Loucy (cell line): ENCODE measurements at regions not wholly inside any gene's neighbourhood (a gene's known extent, or its start where the extent isn't known, plus 50 kb on each side); places are given as distances from the start of the nearest gene placed in this dataset.
"Not testable (repeated sequence)": the region's sequence is repeated elsewhere in the genome, so short reads cannot be mapped to it uniquely, and the experiment has no call there.

Experiments
- H2AFZ ChIP-seq: fragments of 200-600 bp; sonication (generic); 2 replicates; pipeline ENCODE4 v1.6.0; 2016; ENCODE audit warnings: antibody characterized with exemption, mild to moderate bottlenecking, low read length, moderate library complexity
- H3F3A ChIP-seq: fragments of 200-600 bp; 2 replicates; pipeline ENCODE4 v1.6.0; 2016; ENCODE audit warnings: antibody characterized with exemption, low read depth, mild to moderate bottlenecking
- H3K27me3 ChIP-seq: fragments of 200-600 bp; sonication (generic); 2 replicates; pipeline ENCODE4 v1.6.1; 2014; ENCODE audit warnings: low read length, mild to moderate bottlenecking; ENCODE audit not compliant: insufficient read depth, poor library complexity, severe bottlenecking
- H3K36me3 ChIP-seq: fragments of 200-600 bp; sonication (generic); 2 replicates; pipeline ENCODE4 v1.6.1; 2016; ENCODE audit warnings: low read length; ENCODE audit not compliant: insufficient read depth
- H3K4me1 ChIP-seq: fragments of 200-600 bp; sonication (generic); 2 replicates; pipeline ENCODE4 v1.5.1; 2014; ENCODE audit warnings: low read length, mild to moderate bottlenecking; ENCODE audit not compliant: insufficient read depth, poor library complexity, severe bottlenecking
- H3K4me2 ChIP-seq: fragments of 200-600 bp; sonication (generic); 2 replicates; pipeline ENCODE4 v1.6.0; 2014; ENCODE audit warnings: antibody characterized with exemption, low read length, low read depth, mild to moderate bottlenecking; ENCODE audit not compliant: poor library complexity, severe bottlenecking
- H3K4me3 ChIP-seq: fragments of 200-600 bp; sonication (generic); 2 replicates; pipeline ENCODE4 v1.5.1; 2014; ENCODE audit warnings: low read length, mild to moderate bottlenecking, mixed read lengths; ENCODE audit not compliant: poor library complexity, severe bottlenecking
- H3K79me2 ChIP-seq: fragments of 200-600 bp; sonication (generic); 2 replicates; pipeline ENCODE4 v1.6.1; 2014; ENCODE audit warnings: low read length; ENCODE audit not compliant: insufficient read depth
- H3K9ac ChIP-seq: fragments of 200-600 bp; sonication (generic); 2 replicates; pipeline ENCODE4 v1.6.0; 2014; ENCODE audit warnings: mild to moderate bottlenecking, low read depth, low read length, moderate library complexity; ENCODE audit not compliant: poor library complexity, severe bottlenecking
- H3K9me2 ChIP-seq: fragments of 200-600 bp; sonication (generic); replicated peaks from 2 replicates; pipeline ENCODE4 v1.6.1; 2016; ENCODE audit warnings: low read depth, low read length, mixed read lengths
- H3K9me3 ChIP-seq: fragments of 200-600 bp; sonication (generic); 2 replicates; pipeline ENCODE4 v1.6.1; 2014; ENCODE audit warnings: mild to moderate bottlenecking, antibody characterized with exemption, low read length, low read depth; ENCODE audit not compliant: insufficient read depth
- H4K20me1 ChIP-seq: fragments of 200-600 bp; sonication (generic); 2 replicates; pipeline ENCODE4 v1.6.0; 2014; ENCODE audit warnings: antibody characterized with exemption, low read length, mild to moderate bottlenecking; ENCODE audit not compliant: insufficient read depth, poor library complexity, severe bottlenecking
- CTCF ChIP-seq: fragments of 200-600 bp; sonication (generic); conservative IDR thresholded peaks from 2 replicates; pipeline ENCODE4 v1.5.1; 2014; ENCODE audit warnings: mild to moderate bottlenecking, antibody characterized with exemption, low read length
- EZH2phosphoT487 ChIP-seq: fragments of 200-600 bp; IDR thresholded peaks from 2 replicates; pipeline ENCODE4 v1.6.1; 2018; ENCODE audit warnings: antibody characterized with exemption, mild to moderate bottlenecking, moderate library complexity, borderline replicate concordance

GRCh38 chr13:69616396-69616795, 491.2 kb upstream of the ATXN8OS start:
- H3K27me3 ChIP-seq = no peaks in the 10 kb centered on the region
- no peak overlapping the region for H3K4me3 ChIP-seq
- no peaks in the 10 kb centered on the region for H3K79me2 ChIP-seq
- TF ChIP-seq EZH2phosphoT487 (no peak), CTCF (no peak)
- H3K36me3 ChIP-seq = no peaks in the 10 kb centered on the region
- H4K20me1 ChIP-seq = no peaks in the 10 kb centered on the region
- H3K9me3 ChIP-seq = no peaks in the 10 kb centered on the region; the same call in 1 of the 2 replicates
- no peaks in the 10 kb centered on the region for H3K9me2 ChIP-seq
- H3K4me1 ChIP-seq = no peaks in the 10 kb centered on the region
- H3K4me2 ChIP-seq = no peak overlapping the region
- no peak overlapping the region for H3K9ac ChIP-seq
- no peaks in the 10 kb centered on the region for H3F3A ChIP-seq
- no peak overlapping the region for H2AFZ ChIP-seq

GRCh38 chr13:69615055-69615454, 492.6 kb upstream of the ATXN8OS start:
- H3K9ac ChIP-seq, H4K20me1 ChIP-seq, H3K36me3 ChIP-seq, H3K4me2 ChIP-seq, H3K4me3 ChIP-seq, H3K9me2 ChIP-seq, H3K4me1 ChIP-seq, H2AFZ ChIP-seq, H3K9me3 ChIP-seq, H3K79me2 ChIP-seq, H3K27me3 ChIP-seq, H3F3A ChIP-seq: not testable (repeated sequence)

GRCh38 chr13:69604698-69605097, 502.9 kb upstream of the ATXN8OS start:
- TF ChIP-seq CTCF (no peak), EZH2phosphoT487 (no peak)
- H3K4me2 ChIP-seq = no peak overlapping the region
- H2AFZ ChIP-seq = no peak overlapping the region
- no peaks in the 10 kb centered on the region for H4K20me1 ChIP-seq
- H3K9me3 ChIP-seq = peaks cover 3% of the 10 kb centered on the region; the same call in 1 of the 2 replicates
- no peak overlapping the region for H3K4me3 ChIP-seq
- H3K4me1 ChIP-seq = no peaks in the 10 kb centered on the region
- no peaks in the 10 kb centered on the region for H3K9me2 ChIP-seq
- H3K27me3 ChIP-seq = no peaks in the 10 kb centered on the region
- no peaks in the 10 kb centered on the region for H3F3A ChIP-seq
- no peak overlapping the region for H3K9ac ChIP-seq
- no peaks in the 10 kb centered on the region for H3K79me2 ChIP-seq
- no peaks in the 10 kb centered on the region for H3K36me3 ChIP-seq

- H3K4me2 ChIP-seq = no peak overlapping the region
- no peaks in the 10 kb centered on the region for H4K20me1 ChIP-seq
- no peaks in the 10 kb centered on the region for H3K4me1 ChIP-seq
- no peaks in the 10 kb centered on the region for H3K79me2 ChIP-seq
- no peak overlapping the region for H3K4me3 ChIP-seq
- no peak for TF ChIP-seq EZH2phosphoT487
- TF ChIP-seq CTCF = no peak
- H3K36me3 ChIP-seq = no peaks in the 10 kb centered on the region
- peaks cover 3% of the 10 kb centered on the region; the same call in 1 of the 2 replicates for H3K9me3 ChIP-seq
- no peak overlapping the region for H3K9ac ChIP-seq
- H2AFZ ChIP-seq = no peak overlapping the region
- no peaks in the 10 kb centered on the region for H3K9me2 ChIP-seq
- H3F3A ChIP-seq = no peaks in the 10 kb centered on the region
- no peaks in the 10 kb centered on the region for H3K27me3 ChIP-seq
Measured at GRCh38 chr13:69603144-69603853, 504.3 kb upstream of the ATXN8OS start.
